Glutamatergic neuron (in vitro differentiated cells): ENCODE measurements at regions not wholly inside any gene's neighbourhood (a gene's known extent, or its start where the extent isn't known, plus 50 kb on each side); places are given as distances from the start of the nearest gene placed in this dataset.
"Not testable (repeated sequence)": the region's sequence is repeated elsewhere in the genome, so short reads cannot be mapped to it uniquely, and the experiment has no call there.

Experiments
- DNase-seq: peaks from one replicate; pipeline ENCODE4 v3.0.0; 2022
- H3K27ac Mint-ChIP-seq: one replicate; pipeline ENCODE4 v1.8.0; 2020; ENCODE audit warnings: mild to moderate bottlenecking, mixed read lengths, inconsistent platforms; ENCODE audit not compliant: unreplicated experiment
- H3K27me3 Mint-ChIP-seq: one replicate; pipeline ENCODE4 v1.8.0; 2020; ENCODE audit warnings: mild to moderate bottlenecking, moderate library complexity, mixed read lengths, inconsistent platforms; ENCODE audit not compliant: unreplicated experiment
- H3K36me3 Mint-ChIP-seq: one replicate; pipeline ENCODE4 v1.8.0; 2020; ENCODE audit warnings: mild to moderate bottlenecking, mixed read lengths, inconsistent platforms; ENCODE audit not compliant: unreplicated experiment
- H3K4me1 Mint-ChIP-seq: one replicate; pipeline ENCODE4 v1.8.0; 2020; ENCODE audit warnings: mild to moderate bottlenecking, low read depth, mixed read lengths, inconsistent platforms; ENCODE audit not compliant: unreplicated experiment
- H3K4me3 Mint-ChIP-seq: one replicate; pipeline ENCODE4 v1.8.0; 2020; ENCODE audit warnings: mild to moderate bottlenecking, mixed read lengths, inconsistent platforms; ENCODE audit not compliant: unreplicated experiment
- H3K9me3 Mint-ChIP-seq: one replicate; pipeline ENCODE4 v1.8.0; 2020; ENCODE audit warnings: mild to moderate bottlenecking, moderate library complexity, mixed read lengths, inconsistent platforms; ENCODE audit not compliant: unreplicated experiment

- H3K27me3 Mint-ChIP-seq, H3K36me3 Mint-ChIP-seq, H3K27ac Mint-ChIP-seq, H3K4me1 Mint-ChIP-seq, H3K4me3 Mint-ChIP-seq, DNase-seq, H3K9me3 Mint-ChIP-seq: not testable (repeated sequence)
These were observed 183.7 kb upstream of the AKAP13 start for GRCh38 chr15:85196697-85197096.

- not testable (repeated sequence) for H3K4me3 Mint-ChIP-seq, H3K27ac Mint-ChIP-seq, H3K27me3 Mint-ChIP-seq, H3K36me3 Mint-ChIP-seq, H3K4me1 Mint-ChIP-seq, H3K9me3 Mint-ChIP-seq, DNase-seq
These were observed 182.8 kb upstream of the AKAP13 start for GRCh38 chr15:85197582-85197981.

GRCh38 chr15:85198432-85198831 lies 182.0 kb upstream of the AKAP13 start:
- not testable (repeated sequence) for H3K4me1 Mint-ChIP-seq, H3K9me3 Mint-ChIP-seq, H3K27me3 Mint-ChIP-seq, DNase-seq, H3K4me3 Mint-ChIP-seq, H3K36me3 Mint-ChIP-seq, H3K27ac Mint-ChIP-seq

- H3K27me3 Mint-ChIP-seq, DNase-seq, H3K4me1 Mint-ChIP-seq, H3K27ac Mint-ChIP-seq, H3K9me3 Mint-ChIP-seq, H3K4me3 Mint-ChIP-seq, H3K36me3 Mint-ChIP-seq: not testable (repeated sequence)
These were observed 180.2 kb upstream of the AKAP13 start for GRCh38 chr15:85200215-85200614.

- H3K9me3 Mint-ChIP-seq, DNase-seq, H3K4me3 Mint-ChIP-seq, H3K4me1 Mint-ChIP-seq, H3K36me3 Mint-ChIP-seq, H3K27me3 Mint-ChIP-seq, H3K27ac Mint-ChIP-seq: not testable (repeated sequence)
These were observed 179.1 kb upstream of the AKAP13 start for GRCh38 chr15:85201118-85201793.

GRCh38 chr15:85204481-85204880 lies 175.9 kb upstream of the AKAP13 start:
- H3K27me3 Mint-ChIP-seq, H3K27ac Mint-ChIP-seq, H3K9me3 Mint-ChIP-seq, H3K4me1 Mint-ChIP-seq, DNase-seq, H3K4me3 Mint-ChIP-seq, H3K36me3 Mint-ChIP-seq: not testable (repeated sequence)

GRCh38 chr15:85233791-85234325 lies 146.5 kb upstream of the AKAP13 start:
- not testable (repeated sequence) for H3K4me3 Mint-ChIP-seq, H3K9me3 Mint-ChIP-seq, H3K36me3 Mint-ChIP-seq, DNase-seq, H3K27ac Mint-ChIP-seq, H3K4me1 Mint-ChIP-seq, H3K27me3 Mint-ChIP-seq

DNA sequence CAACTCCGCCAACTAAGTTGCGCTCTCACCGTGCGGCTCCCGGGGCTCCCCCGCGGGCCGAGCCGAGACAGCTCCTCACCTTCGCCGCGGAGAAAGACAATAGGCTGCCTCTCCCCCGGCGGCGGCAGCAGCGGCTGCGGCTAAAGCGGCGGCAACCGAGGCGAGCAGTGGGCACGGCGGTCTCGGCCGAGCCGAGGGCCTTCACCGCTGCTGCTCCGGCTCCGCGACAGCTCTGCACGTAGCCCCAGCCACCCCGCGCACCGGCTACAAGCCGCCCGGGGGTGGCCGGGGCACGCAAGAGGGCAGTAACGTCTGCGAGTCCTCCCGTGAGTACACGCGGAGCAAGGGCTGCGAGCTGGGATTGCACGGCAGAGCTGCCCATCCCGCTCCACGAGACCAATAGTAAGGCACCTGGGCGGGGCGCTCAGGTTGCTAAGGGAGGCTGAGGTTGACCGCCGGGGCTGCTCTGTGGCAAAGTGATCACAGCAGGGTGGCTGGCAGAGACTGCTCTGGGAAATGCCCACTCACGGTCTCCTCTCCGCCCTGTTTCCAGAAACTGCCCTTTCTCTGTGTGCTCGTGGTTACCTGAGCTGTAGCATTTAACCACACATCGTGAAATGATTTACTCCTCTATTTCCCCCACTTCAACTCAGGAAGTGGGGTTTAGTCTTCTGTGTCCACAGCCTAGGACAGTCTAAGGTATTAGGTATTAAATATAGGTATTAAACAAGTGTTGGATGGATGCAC lies 145.8 kb upstream of the AKAP13 start:
- not testable (repeated sequence) for DNase-seq, H3K4me1 Mint-ChIP-seq, H3K27ac Mint-ChIP-seq, H3K36me3 Mint-ChIP-seq, H3K9me3 Mint-ChIP-seq, H3K27me3 Mint-ChIP-seq
- H3K4me3 Mint-ChIP-seq: peak overlapping the region; percentile 52

DNA sequence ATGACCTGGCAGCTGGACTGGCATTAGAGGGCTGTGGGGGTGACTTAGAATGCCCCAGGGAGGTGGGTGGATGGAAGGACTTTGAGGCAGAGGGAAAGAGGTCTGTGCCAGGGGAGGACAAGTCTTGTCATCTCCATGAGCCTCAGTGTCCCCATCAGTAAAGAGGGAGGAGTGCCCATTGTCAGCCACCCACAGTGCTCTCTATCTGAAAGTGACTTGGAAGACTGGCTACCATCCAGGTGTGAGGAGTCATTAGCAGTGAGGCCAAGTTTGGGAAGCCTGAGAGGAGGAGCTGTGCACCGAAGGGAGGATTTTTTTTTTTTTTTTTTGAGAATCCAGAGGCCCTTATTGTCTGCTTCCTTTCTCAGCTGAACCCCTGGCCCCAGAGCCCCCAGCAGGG lies 136.3 kb upstream of the AKAP13 start:
- DNase-seq, H3K4me1 Mint-ChIP-seq, H3K9me3 Mint-ChIP-seq, H3K27ac Mint-ChIP-seq, H3K36me3 Mint-ChIP-seq, H3K27me3 Mint-ChIP-seq, H3K4me3 Mint-ChIP-seq: not testable (repeated sequence)

GRCh38 chr15:85250938-85251542 lies 129.4 kb upstream of the AKAP13 start:
- DNase-seq, H3K27me3 Mint-ChIP-seq, H3K27ac Mint-ChIP-seq, H3K4me3 Mint-ChIP-seq, H3K4me1 Mint-ChIP-seq, H3K9me3 Mint-ChIP-seq, H3K36me3 Mint-ChIP-seq: not testable (repeated sequence)

DNA sequence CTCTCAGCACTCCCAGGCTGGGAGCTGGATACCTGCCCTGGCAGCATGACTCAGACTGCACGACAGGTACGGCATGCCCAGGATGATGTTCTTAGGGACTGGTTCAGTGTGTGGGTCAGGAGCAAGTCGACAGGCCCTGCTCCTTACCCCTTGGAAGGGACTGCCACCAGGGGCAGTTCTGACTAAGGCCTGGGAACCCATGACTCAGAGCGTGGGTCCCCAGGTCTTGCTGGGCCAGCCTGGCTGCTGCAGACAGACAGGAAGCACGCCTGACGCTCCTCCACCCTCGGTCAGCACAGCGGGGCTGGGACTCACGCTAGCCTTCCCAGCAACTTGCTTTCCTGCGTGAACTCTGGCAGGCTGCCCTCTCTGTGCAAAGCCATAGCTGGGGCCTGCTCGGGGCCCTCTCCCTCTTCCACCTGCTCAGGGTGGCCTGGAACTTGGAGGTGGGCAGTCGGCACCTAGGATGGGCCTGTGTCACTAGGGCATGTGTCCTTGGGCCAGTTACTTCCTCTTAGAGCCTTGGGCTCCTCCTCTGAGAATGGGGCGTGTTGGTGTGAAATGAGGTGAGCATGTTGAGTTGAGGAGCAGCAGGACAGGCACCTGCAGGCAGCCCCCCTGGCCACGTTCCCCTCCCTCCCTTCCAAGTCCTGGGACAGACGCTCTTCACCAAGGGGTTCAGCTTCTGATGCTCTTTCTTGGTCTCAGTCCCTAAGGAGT lies 127.0 kb upstream of the AKAP13 start:
- H3K27me3 Mint-ChIP-seq, DNase-seq, H3K27ac Mint-ChIP-seq, H3K36me3 Mint-ChIP-seq, H3K9me3 Mint-ChIP-seq, H3K4me1 Mint-ChIP-seq, H3K4me3 Mint-ChIP-seq: not testable (repeated sequence)

DNA sequence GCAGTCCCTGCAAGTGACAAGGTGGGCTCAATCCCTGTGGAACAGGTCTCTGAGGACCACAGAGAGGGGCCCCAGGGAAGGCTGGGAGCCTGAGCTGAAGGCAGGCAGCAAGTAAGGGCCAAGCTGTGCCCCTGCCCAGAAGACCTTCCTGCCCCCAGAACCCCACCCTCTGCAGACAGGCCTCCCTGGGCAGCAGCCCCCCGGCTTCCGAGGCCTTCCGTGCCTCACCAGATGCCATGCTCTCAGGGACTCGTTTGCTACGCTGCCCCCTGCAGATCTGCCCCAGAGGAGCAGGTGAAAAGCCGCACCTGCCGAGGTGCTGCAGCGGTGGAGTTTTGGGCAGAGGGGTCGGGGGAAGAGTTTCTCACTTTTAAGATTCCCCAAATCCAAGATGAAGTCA lies 125.4 kb upstream of the AKAP13 start:
- not testable (repeated sequence) for H3K36me3 Mint-ChIP-seq, H3K4me1 Mint-ChIP-seq, H3K27ac Mint-ChIP-seq, H3K27me3 Mint-ChIP-seq, DNase-seq, H3K9me3 Mint-ChIP-seq, H3K4me3 Mint-ChIP-seq
